Astrocyte of the cerebellum (primary cell): ENCODE measurements at regions not wholly inside any gene's neighbourhood (a gene's known extent, or its start where the extent isn't known, plus 50 kb on each side); places are given as distances from the start of the nearest gene placed in this dataset.
"Not testable (repeated sequence)": the region's sequence is repeated elsewhere in the genome, so short reads cannot be mapped to it uniquely, and the experiment has no call there.

Experiments
- DNase-seq: peaks from one replicate; pipeline ENCODE4 v3.0.0-alpha.2; 2011; ENCODE audit warnings: low read depth
- H3K4me3 ChIP-seq: 2 replicates; pipeline ENCODE4 v1.5.1; 2011; ENCODE audit warnings: mild to moderate bottlenecking, low read depth, low read length, moderate library complexity
- in situ Hi-C: cut with HindIII; loops from 2 replicates; pipeline ENCODE4 v1.10.0; 2017; ENCODE audit warnings: low sequenced_read_pairs
- TF ChIP-seq, protein P1 (sequence below): IDR thresholded peaks from 2 replicates; pipeline ENCODE4 v1.5.1; 2012; ENCODE audit warnings: low read length, low read depth, moderate library complexity, mild to moderate bottlenecking; ENCODE audit errors: missing control alignments

DNA sequence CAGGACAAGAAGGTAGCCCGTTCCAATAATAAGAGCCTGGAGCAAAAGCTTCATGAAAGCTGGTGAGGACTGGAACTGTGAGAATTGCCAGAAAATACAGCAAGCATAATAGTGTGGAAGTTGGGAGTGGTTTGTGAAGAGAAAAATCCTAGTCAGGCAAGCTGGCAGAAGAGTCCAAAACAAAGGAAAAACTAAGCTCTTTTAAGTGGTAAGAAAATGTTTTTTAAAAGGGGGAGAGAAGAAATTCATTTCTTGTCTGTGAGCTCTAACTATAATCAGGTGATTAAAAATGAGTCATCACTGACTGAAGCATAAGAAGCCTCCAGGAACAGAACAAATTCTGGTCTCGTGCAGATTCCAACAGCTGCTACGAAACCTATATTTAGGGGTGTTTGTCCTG is 102.6 kb downstream of the CAAP1 start:
- no peak for DNase-seq
- TF ChIP-seq, protein P1, sequence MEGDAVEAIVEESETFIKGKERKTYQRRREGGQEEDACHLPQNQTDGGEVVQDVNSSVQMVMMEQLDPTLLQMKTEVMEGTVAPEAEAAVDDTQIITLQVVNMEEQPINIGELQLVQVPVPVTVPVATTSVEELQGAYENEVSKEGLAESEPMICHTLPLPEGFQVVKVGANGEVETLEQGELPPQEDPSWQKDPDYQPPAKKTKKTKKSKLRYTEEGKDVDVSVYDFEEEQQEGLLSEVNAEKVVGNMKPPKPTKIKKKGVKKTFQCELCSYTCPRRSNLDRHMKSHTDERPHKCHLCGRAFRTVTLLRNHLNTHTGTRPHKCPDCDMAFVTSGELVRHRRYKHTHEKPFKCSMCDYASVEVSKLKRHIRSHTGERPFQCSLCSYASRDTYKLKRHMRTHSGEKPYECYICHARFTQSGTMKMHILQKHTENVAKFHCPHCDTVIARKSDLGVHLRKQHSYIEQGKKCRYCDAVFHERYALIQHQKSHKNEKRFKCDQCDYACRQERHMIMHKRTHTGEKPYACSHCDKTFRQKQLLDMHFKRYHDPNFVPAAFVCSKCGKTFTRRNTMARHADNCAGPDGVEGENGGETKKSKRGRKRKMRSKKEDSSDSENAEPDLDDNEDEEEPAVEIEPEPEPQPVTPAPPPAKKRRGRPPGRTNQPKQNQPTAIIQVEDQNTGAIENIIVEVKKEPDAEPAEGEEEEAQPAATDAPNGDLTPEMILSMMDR: no peak
- in situ Hi-C loops: loop anchor here (25.0 kb wide), 1 partner anchor 97 kb away; the partner anchor contains the start of gene CAAP1
- H3K4me3 ChIP-seq: no peak overlapping the region

DNA sequence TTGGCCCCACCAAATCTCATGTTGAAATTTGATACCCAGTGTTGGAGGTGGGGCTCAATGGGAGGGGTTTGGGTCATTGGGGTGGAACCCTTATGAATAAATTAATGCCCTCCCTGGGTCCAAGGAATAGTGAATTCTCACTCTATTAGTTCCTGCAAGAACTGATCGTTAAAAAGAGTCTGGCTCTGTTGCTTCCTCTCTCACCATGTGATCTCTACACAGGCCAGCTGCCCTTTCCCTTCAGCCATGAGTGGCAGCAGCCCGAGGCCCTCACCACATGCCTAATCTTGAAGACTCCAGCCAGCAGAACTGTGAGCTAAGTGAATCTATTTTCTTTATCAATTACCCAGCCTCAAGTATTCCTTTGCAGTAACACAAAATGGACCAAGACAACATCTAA is 106.0 kb downstream of the CAAP1 start:
- TF ChIP-seq, protein P1: no peak
- in situ Hi-C loops: loop anchor here (25.0 kb wide), 1 partner anchor 101 kb away; the partner anchor contains the start of gene CAAP1
- DNase-seq: no peak
- H3K4me3 ChIP-seq: no peak overlapping the region

DNA sequence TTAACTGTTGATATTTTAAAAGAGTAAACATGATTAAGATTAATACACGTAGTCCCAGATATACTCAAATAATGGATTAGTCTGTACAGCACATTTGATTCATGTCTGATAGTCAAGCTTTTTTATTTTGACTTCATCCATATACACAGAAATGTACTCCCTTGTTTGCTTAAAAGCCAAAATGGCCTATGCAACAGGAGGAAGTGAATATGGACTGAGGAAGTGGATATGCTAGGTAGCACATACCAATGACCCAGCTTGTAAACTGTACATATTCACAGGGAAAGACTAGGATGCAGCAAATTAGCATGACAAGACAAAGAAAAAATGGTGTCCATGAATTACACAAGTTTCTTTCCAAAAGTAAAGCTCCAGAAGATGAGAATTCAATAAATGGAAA is 109.7 kb downstream of the CAAP1 start:
- DNase-seq: no peak
- H3K4me3 ChIP-seq: no peak overlapping the region
- in situ Hi-C loops: loop anchor here (25.0 kb wide), 1 partner anchor 104 kb away; the partner anchor contains the start of gene CAAP1
- TF ChIP-seq, protein P1: no peak

DNA sequence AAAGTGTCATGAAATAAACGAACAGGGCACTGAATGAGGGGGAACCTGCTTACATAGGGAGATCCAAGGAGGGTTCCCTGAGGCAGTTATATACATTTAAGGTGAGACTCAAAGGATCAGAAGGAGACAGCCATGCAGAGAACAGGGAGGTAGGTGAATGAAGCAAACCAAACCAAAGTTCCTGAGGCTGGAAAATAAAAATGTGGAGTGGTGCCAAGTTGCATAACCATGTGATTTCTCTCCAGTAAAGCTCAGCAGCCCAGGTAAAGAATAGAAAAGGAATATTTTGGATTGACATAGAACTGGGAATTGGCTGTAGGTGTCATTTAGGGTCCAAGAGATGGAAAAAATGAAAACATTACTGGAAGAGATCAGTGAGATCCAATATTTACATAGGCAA is 110.7 kb downstream of the CAAP1 start:
- TF ChIP-seq, protein P1: no peak
- in situ Hi-C loops: loop anchor here (25.0 kb wide), 1 partner anchor 105 kb away; the partner anchor contains the start of gene CAAP1
- no peak for DNase-seq
- H3K4me3 ChIP-seq: no peak overlapping the region

DNA sequence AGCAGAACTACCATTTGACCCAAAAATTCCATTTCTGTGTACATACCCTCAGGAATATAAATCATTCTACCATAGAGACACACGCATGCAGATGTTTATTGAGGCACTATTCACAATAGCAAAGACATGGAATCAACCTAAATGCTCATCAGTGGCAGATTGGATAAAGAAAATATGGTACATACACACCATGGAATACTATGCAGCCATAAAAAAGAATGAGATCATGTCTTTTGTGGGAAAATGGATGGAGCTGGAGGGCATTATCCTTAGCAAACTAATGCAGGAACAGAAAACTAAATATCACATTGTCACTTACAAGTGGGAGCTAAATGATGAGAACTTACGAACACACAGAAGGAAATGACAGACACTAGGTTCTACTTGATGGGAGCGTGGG is 112.3 kb downstream of the CAAP1 start:
- DNase-seq, H3K4me3 ChIP-seq: not testable (repeated sequence)
- in situ Hi-C loops: loop anchor here (25.0 kb wide), 1 partner anchor 107 kb away; the partner anchor contains the start of gene CAAP1

DNA sequence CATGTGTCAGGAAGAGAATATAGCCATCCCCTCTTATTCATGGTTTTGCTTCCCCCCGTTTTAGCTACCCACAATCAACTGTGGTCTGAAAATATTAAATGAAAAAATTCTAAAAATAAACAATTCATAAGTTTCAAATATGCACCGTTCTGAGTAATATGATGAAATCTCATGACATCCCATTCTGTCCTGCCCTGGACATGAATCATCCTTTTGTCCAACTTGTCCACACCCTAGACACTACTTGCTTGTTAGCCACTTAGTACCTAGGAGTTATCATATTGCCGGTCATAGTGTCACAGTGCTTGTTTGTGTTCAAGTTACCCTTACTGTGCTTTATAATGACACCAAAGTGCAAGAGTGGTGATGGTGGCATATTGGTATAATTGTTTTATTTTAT is 113.5 kb downstream of the CAAP1 start:
- DNase-seq: no peak
- H3K4me3 ChIP-seq: no peak overlapping the region
- TF ChIP-seq, protein P1: no peak
- in situ Hi-C loops: loop anchor here (25.0 kb wide), 1 partner anchor 108 kb away; the partner anchor contains the start of gene CAAP1

DNA sequence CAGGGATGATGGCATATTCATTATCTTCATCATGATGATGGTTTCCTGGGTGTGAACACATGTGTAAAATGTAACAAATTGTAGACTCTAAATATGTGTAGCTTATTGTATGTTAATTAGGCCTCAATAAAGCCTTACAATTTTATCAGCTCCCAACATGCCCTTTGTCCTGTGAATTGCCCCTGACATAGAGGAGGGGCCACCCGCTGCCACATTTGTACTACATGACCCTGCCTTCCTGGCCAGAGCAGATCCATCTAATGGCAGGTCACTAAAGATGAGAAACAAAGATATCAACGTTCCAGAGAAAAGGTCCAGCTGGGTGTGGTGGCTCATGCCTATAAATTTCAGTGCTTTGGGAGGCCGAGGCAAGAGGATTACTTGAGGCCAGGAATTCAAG is 117.2 kb downstream of the CAAP1 start:
- DNase-seq: no peak
- H3K4me3 ChIP-seq: no peak overlapping the region
- TF ChIP-seq, protein P1: no peak
- in situ Hi-C loops: loop anchor here (25.0 kb wide), 1 partner anchor 112 kb away; the partner anchor contains the start of gene CAAP1
